Bone marrow (tissue), 2 donors: ENCODE measurements at regions not wholly inside any gene's neighbourhood (a gene's known extent, or its start where the extent isn't known, plus 50 kb on each side); places are given as distances from the start of the nearest gene placed in this dataset.

ENCODE experiments used
- DNase-seq, 2 donors: peaks; one replicate each; lab custom pipeline; 2025; lab: John Stamatoyannopoulos, UW

DNA sequence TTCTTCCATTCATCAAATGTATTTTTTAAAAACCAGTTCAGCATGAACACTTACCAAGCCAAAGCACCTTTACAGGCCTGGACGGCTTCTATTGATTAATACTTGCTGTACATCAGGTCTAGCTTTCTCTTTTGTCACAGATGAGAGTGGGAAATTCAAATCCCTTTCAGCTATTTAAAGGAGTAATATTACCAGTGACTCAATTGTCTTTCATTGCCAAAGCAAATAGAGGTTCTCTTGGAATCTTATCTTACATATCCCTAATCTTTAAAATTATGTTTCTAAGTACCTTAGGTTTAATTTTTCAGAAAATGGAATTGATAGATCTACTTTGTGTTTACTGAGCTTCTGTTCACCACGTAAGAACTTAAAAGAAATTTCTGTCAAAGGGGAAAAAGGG is 922.9 kb downstream of the NSUN3 start:
- DNase-seq: no peak

DNA sequence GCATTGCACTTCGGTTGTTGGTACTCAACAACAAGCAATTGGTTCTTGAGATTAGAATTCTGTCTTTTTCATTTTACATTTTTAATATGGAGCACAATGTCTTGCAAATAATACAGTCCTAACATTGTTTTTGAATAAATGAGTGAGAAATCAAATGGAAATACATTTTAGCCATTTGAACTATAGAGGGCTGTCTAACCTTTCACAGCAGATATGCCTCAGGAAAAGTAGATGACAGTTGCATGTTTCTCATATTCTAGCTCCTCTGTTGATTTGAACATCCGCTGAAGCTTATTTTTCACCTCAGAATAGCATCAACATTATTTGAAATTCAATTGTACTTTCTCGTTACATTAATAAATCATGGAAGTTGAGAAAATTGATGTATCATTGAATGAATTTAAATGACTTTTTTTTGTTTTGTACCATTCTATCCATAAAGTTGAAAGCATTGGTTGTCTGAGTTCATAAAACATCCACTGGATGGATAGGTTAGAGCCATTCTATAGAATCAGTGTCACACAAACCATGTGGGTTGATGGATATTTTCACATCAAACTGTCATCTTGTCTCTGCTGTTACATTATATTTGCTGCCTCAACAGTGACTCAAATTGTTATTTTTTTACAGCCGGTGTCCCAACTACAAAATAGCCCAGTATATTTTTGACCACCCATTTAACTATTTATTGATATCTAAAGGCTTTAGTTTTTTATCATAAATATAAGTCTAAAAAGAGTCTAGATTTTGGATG is 928.3 kb downstream of the NSUN3 start:
- DNase-seq: no peak

DNA sequence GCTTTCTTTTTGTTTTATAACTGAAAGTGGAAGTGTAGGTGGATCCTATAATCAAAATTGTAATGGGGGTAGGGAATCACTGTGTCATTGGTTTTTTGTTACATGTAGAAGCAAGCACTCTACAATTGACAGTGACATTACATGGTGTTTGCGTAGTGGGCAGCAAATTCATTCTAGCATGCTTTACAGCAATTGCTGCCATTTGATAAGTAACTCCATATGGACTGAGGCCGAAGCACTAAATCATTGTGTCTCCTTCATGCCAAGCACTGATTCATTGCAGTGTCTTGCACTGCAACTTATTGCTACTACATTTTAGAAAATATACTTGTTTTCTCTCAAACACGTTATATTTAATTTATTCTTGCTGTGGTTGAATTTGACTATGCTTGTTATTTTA is 933.9 kb downstream of the NSUN3 start:
- DNase-seq: no peak

DNA sequence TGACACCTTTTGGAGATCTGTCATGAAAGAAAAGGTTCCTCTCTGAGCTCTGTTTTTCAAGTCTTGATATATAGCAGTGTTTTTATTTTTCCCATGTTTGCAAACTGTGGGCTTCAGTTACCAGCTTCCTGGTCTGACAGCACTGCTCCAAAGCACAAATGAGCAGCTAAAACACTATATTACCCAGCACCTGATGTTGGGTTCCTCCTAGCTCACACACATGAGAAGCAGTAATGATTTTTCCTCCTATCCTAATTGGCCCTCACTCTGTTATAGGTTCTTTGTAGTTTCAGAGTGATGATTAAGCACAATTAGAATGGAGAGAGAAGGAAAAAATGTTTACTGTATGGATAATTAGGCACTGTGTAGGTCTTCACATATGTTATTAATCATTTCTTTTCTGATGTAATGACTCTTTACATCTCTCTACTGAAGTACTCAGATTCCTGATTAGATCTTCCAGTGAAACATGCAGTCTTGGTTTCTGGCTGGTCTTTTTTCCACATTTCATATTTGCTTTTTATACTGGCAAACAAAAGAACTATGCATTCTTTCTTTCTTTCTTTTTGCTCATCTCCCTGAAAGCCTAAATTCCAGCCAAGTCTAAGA is 939.7 kb downstream of the NSUN3 start:
- no peak for DNase-seq

DNA sequence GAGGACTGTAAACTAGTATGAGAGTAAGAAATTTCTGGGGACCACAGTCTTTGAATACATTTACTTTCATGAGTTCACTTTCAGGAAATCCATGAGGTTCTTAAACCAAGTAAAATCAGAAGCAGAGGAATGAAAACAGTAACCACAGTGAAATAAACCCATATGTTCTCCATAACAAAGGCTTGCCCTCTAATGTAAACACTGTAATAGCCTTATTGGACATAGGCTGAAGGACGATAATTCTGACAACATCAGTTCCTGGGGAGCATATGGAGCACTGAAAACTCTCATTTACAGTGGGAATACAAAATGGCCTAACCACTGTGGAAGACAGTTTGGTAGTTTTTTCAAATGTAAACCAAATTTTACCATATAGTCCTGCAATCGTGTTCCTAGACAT is 965.8 kb downstream of the NSUN3 start:
- DNase-seq: no peak

DNA sequence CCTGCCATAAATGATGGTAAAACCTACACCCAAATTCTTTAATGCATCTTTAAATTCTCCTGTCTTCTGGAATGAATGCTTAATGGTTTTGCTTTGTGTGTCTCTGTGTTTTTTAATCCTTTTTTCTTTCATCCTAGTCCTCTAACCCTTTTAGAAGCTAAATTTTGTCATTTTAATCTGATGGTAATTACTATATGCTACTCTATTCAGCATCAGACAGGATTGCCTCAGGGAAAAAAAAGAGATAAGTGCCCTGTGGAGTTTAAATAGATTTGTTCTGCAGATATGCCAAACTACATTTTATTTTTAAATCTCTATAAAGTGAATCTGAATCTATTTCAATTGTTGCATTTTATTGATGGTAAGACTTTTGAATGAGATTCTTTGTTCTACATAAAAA is 966.8 kb downstream of the NSUN3 start:
- no peak for DNase-seq

DNA sequence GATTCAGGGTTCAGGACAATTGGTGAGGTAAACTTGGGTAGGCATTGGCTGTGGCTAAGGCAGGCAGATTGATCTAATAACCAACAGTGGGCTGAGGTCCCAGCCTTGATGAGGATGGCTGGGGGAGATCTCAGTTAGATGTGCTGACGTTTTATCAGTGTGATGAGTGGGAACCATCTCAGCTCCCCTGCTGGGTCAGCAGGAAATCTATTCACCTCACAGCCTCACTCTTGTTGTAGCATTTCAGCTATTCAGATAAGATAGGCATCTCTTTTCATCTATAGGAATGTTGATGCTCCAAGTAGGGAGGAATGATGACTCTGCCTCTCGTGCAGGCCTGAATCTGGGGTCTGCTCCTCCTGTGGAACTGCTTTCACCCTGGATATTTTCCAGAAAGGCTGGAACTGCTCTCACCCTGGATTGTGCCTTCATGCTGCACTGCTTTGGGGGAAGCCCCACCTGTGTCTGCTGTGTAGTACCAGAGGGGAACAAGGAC is 973.7 kb downstream of the NSUN3 start:
- DNase-seq: no peak

DNA sequence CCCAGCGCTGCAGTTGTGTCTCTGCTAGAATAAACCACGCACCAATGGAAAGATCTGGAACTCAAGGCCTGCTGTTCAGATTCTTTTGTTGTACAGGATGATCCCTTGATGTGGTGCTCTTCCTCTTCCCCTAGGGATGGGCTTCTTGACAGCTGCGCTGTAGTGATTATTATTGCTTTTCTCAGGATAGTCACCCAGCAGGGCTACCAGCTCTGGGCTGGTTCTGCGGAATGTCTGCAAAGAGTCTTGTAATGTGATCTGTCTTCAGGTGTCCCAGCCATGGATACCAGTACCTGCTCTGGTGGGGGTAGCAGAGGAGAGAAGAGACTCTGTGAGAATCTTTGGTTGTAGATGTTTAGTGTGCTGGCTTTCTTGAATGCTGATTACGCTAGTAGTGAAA is 974.2 kb downstream of the NSUN3 start:
- no peak for DNase-seq

DNA sequence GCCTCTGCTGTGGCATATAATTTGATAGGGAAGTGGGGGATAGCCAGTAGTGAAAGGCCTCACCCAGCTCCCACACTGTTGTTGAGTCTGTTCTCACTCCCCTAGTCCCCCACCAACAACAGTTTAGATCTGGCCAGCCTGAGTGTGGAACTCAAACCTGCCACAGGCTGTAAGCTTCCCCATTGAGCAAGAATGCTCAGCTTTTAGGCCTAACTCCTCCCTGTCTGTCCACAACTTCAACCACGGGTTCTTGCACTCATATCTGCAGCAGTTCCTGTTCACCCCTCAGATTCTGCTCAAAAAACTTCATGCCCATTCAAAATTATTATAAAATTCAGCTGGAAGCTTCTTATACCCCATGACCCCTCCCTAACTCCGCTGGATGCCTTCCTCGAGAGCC is 975.1 kb downstream of the NSUN3 start:
- DNase-seq: no peak

DNA sequence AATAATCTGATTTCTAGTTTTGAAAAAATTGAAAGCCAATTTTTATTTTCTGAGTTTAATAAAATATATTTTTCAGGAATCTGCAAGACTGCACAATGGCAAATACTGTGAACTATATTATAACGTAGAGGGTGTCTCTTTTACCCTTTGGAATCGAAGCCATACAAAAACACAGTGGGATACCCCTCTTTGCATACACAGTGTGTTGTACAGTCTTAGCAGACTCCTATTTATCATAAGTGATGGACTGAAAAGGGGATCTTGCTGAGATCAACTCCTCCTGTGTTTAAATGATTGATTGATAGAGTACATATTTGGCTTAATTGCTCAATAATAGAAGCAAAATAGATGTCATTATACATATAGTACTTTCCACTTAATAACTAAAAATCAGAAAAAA is 981.2 kb downstream of the NSUN3 start:
- DNase-seq: no peak

DNA sequence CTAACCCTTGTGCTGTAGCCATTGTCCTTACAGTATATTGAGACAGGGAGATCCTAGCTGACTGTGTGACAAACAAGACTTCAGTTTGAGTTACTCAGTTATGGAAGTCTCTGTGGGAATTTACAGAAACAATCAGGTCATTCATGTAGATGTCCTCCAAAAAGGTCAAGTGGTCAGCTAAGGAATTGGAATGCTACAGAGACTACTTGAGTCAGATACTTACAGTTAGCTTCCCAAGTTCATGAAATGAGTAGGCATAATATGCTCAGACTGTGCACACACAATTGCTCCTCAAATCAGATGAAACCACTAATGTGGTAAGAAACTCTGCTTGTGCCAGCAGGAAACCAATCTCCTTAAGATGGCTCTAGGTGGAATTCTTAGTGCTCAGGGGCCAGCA is 985.7 kb downstream of the NSUN3 start:
- DNase-seq: no peak

DNA sequence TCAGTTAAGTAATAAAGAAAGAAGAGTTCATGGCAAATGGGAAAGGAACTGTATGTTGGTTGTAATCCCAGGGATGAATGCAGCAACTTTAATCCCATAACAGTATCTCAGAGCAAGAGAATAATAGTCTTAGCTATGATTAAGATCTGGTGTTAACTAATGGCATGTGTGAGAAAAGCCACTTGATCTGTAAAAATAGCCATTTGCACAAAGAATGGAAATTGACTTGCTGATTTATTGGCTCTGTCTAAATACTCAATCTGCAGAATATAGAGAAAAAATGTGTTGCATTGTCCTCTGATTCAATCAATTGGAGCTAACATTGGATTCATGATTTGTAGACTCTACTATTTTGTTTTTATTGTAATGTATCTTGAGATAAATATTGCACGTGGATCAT is 987.0 kb downstream of the NSUN3 start:
- DNase-seq: no peak

DNA sequence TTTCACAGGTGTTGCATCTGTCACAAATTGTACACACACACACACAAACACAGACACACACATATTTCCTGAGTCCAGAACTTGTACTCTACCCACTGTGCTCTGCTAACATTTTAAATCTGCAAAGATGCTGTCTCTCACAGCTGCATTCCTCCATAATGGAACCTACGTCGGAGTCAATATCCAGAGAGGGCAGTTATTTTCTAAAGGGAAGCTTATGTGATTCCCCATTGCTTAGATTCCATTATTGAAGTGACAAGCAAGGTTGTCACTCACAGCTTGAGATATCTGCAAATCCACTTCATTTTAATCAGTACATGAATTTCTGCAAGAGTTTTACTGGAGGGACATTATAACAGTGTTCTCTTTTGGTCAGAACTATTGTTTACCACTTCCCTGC is 992.4 kb downstream of the NSUN3 start:
- DNase-seq: no peak

DNA sequence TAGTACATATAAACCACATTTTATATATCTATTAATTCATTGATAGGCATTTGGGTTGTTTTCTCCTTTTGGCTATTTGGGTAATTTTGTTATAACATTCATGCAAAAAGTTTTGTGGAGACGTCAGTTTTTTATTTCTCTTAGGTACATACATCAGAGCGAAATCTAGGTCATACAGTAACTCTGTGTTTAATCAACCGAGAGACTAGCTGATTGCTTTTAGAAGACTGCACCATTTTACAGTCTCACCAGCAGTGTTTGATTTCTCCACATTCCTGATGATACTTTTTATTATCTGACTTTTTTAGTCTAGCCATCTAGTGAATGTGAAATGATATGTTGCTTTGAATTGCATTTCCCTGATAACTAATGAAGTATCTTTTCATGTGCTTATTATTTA is 1019.3 kb downstream of the NSUN3 start:
- no peak for DNase-seq

DNA sequence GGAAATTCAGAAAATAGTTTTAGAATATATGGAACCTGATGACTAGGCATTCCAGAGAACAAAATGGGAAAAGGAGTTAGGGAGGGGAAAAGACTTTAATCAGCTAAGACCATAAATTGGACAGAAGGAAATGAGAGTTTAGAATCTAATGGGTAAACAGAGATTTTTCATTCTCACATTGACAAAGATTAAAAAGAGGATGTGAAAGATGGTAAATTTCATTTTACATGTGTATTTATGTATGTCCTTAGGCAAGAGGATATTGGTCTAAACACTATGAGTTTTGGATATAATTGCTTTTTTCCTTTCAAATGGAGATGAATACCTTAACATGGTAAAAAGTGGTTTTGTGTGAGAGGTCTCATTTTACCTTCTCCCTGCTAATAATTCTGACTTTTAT is 1021.9 kb downstream of the NSUN3 start:
- no peak for DNase-seq

DNA sequence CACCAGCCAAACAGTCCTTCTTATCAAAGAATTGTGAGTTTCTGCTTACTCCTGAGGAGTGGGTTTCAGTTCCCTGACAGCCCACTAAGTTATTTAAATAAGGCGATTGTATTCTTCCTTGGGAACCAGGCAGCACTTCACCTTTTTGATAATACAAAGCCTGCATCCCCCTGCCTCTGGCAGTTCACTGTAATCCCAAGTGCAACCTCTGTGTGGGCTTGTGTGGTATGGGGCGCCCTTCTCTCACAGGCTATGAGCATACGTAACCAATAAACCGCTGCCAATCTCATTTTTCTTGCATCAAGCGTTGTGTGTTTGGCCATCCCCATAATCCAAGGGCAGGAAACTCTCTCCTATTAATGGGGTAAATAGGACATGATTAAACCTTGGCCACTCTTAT is 1025.6 kb downstream of the NSUN3 start:
- no peak for DNase-seq

DNA sequence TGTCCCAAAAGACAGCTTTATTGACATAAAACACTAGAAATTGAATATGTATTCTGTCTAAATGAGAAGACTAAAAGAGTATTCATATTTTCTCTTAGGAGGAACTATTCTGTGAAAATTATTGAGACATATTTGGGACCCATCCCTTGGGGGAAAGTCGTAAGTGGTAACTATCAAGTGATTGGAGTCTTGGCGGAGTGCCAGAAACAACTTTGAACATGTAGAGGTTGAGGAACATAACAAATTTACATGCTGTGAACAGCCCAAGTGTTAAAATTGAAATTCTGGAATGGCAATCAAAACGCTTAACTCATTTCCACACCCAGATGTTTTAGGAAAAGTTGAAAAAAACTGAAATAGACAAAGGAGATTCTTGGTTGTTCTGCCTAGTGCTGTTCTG is 1034.6 kb downstream of the NSUN3 start:
- no peak for DNase-seq

DNA sequence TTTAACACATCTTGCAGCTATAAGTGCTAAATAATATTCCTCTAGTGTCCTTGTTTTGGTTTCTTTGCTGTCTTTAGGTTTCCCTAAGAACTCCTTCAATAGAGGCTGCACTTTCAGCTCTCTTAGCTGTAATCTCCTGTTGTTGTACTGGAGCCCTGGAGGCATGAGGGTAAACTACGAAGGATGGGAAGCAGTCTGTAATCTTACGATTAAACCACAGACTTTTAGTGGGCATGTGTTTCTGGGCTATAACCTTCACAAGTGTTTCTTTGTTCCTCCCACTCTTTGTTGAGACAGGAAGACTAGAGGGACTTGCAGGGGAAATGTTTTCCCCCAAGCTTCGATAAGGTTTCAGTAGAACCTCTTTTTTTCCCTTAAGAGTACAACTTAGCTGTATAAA is 1058.1 kb downstream of the NSUN3 start:
- no peak for DNase-seq

DNA sequence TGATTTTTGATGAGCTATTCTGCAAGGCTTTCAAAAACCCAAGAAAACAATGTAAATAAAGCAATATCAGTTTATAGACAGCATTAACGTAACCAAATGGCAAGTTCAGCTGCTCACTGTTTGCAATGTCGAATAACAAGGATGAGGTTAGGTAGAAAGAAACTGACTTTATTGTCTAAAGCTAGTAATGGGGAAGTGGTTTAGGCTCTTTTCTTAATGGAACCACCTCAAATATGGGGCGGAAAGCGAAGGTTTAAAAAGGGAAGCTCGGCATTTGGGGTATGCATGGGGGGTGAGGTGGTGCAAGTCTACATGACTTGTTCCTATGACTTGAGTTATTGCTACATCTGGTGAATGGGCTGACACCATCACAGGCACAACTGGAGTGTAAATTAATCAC is 1060.2 kb downstream of the NSUN3 start:
- DNase-seq: no peak

DNA sequence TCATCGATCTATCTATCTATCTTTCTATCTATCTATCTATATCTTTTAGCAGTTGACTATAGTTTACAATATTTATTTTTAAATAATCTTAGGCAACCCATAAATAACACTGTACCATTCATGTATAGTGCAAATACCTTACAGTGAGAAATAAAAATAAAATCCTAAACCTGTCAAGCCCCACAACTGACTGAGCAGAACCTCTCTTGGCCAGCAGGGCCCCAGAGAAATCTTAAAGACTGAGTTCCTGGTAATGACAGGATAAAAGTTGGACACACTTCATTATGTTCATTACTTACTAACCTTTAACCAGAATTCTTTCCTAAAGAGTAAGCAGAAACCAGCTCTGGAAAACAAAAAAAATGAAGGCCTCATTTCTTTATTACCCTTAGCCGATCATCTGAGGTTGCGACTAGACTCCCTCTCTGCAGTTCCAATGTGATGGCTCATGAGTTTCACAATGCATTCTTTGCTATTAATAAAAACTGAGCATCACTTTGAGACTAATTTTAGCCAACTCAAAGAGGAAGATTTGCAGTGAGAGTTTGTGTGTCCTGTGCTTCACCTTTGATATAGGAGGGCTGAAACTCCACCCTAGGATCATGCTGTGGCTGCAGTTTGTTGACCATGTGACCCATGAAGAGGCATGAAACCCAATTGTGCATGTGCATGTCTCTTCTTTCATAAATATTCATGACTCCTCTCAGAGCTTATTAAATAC is 1072.0 kb downstream of the NSUN3 start:
- DNase-seq: no peak

DNA sequence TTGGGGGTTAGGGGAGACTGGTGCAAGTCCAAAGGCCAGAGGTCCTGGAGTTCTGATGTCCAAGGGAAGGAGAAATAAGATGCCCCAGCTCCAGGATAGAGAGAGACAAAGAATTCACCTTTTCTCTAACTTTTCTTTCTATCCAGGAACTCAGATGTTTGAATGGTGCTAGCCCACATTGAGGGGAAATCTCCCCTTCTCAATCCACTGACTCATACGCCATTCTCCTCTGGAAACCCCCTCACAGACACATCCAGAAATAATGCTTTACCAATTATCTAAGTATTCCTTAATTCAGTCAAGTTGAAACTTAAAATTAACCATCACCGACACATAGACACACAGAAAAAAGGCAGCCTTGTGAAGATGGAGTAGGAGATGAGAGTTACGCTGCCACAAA is 1085.2 kb downstream of the NSUN3 start:
- DNase-seq: no peak

DNA sequence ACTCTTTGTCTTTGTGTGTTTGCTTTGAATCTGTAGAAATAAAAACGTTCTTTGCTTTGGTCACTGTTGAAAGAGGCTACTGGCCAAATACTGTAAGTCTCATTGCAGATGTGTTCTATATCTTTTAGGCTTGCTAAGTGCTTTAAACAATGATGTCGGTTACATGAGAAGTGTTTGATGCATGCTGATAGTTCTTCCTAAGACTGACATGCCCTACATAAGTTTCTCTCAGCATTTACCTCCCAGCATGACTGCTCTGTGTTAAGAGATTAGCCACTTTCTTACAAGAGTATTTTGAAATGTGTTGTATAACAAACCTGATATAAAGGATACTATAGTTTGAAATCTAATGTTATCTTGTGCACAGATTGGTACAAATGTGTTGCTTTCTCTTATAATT is 1088.7 kb downstream of the NSUN3 start:
- no peak for DNase-seq

DNA sequence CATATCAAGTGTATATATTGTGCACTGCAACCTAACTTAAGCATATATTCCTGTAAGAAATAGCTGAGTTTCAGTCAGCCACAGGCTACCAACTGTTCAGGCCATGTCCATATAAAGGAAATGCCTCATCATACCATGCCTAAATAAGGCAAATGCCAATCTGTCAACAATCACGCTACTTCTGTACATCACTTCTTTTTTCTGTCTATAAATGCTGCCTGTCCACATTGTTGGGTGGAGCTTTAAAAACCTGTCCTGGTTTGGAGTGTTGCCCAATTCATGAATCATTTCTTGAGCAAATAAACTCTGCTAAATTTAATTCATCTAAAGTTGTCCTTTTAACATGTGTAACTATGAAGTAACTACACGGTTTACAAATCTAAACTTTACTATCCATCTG is 1091.9 kb downstream of the NSUN3 start:
- DNase-seq: no peak
